Mesendoderm (in vitro differentiated cells): ENCODE measurements at regions not wholly inside any gene's neighbourhood (a gene's known extent, or its start where the extent isn't known, plus 50 kb on each side); places are given as distances from the start of the nearest gene placed in this dataset.
"Not testable (repeated sequence)": the region's sequence is repeated elsewhere in the genome, so short reads cannot be mapped to it uniquely, and the experiment has no call there.

Experiments used
- DNase-seq: peaks from one replicate; pipeline ENCODE4 v3.0.0; 2013
- H2AK5ac ChIP-seq: 2 replicates; pipeline ENCODE4 v1.6.1; 2013; ENCODE audit warnings: low read length, inconsistent platforms
- H2BK120ac ChIP-seq: 2 replicates; pipeline ENCODE4 v1.6.1; 2013; ENCODE audit warnings: low read depth, mild to moderate bottlenecking, low read length, moderate library complexity, mixed read lengths
- H2BK15ac ChIP-seq: replicated peaks from 2 replicates; pipeline ENCODE4 v1.6.1; 2013; ENCODE audit warnings: low read depth, mild to moderate bottlenecking, moderate library complexity
- H2BK5ac ChIP-seq: 2 replicates; pipeline ENCODE4 v1.6.1; 2013; ENCODE audit warnings: low read length, inconsistent platforms
- H3K18ac ChIP-seq: 2 replicates; pipeline ENCODE4 v1.6.1; 2013; ENCODE audit warnings: mild to moderate bottlenecking, low read length, mixed read lengths
- H3K23ac ChIP-seq: one replicate; pipeline ENCODE4 v1.6.1; 2013; ENCODE audit warnings: low read length
- H3K27ac ChIP-seq: 2 replicates; pipeline ENCODE4 v1.5.1; 2013; ENCODE audit warnings: low read depth, mild to moderate bottlenecking, inconsistent platforms, low read length, moderate library complexity
- H3K27me3 ChIP-seq: 2 replicates; pipeline ENCODE4 v1.6.1; 2013; ENCODE audit warnings: low read length, control low read depth, mild to moderate bottlenecking, inconsistent platforms; ENCODE audit not compliant: insufficient read depth, poor library complexity
- H3K36me3 ChIP-seq: 2 replicates; pipeline ENCODE4 v1.6.1; 2013; ENCODE audit warnings: low read length, inconsistent platforms; ENCODE audit not compliant: control insufficient read depth, insufficient read depth
- H3K4ac ChIP-seq: one replicate; pipeline ENCODE4 v1.6.1; 2013; ENCODE audit warnings: low read depth, mild to moderate bottlenecking, low read length, moderate library complexity
- H3K4me1 ChIP-seq: 2 replicates; pipeline ENCODE4 v1.6.1; 2013; ENCODE audit warnings: low read depth, low read length, inconsistent platforms; ENCODE audit not compliant: control insufficient read depth
- H3K4me2 ChIP-seq: 2 replicates; pipeline ENCODE4 v1.6.1; 2013; ENCODE audit warnings: low read length
- H3K4me3 ChIP-seq: 2 replicates; pipeline ENCODE4 v1.5.1; 2013; ENCODE audit warnings: mild to moderate bottlenecking, low read length
- H3K56ac ChIP-seq: one replicate; pipeline ENCODE4 v1.6.1; 2013; ENCODE audit warnings: low read length
- H3K79me1 ChIP-seq: 2 replicates; pipeline ENCODE4 v1.6.1; 2013; ENCODE audit warnings: low read length, inconsistent platforms
- H3K79me2 ChIP-seq: 2 replicates; pipeline ENCODE4 v1.6.1; 2013; ENCODE audit warnings: mild to moderate bottlenecking, low read length; ENCODE audit not compliant: control insufficient read depth, insufficient read depth
- H3K9ac ChIP-seq: 2 replicates; pipeline ENCODE4 v1.6.1; 2013; ENCODE audit warnings: low read length, inconsistent platforms
- H4K5ac ChIP-seq: one replicate; pipeline ENCODE4 v1.6.1; 2013; ENCODE audit warnings: low read length
- H4K8ac ChIP-seq: one replicate; pipeline ENCODE4 v1.6.1; 2013; ENCODE audit warnings: low read depth, mild to moderate bottlenecking, control low read depth, low read length, moderate library complexity
- WGBS: extraction: QIAGEN DNeasy Blood & Tissue Kit; methylation state at CpG from one replicate; pipeline ENCODE4 v1.1.7; 2013; ENCODE audit warnings: low lambda C conversion rate, missing lambda C conversion rate; ENCODE audit not compliant: insufficient coverage; ENCODE audit errors: extremely low coverage; 5-methylcytosine and 5-hydroxymethylcytosine counted together

DNA sequence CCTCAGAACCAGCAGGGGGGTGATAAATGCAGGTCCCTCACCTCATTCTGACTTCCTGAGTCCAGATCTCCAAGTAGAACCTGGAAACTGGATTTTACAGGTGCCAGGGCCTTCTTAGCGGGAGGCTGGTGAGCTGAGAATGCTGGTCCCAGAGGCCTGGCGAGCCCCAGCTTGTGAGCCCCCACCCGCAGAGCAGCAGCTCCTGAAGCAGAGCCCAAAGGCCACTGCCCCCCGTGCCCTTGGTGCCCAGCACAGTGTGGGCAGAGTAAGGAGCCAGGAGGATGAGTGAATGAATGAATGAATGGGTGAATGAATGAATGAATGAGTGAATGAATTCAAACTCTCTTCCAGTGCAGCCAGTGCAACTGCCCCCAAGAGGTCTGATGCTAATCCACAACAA lies 142.4 kb upstream of the FOXD4L5 start:
- not testable (repeated sequence) for H3K27me3 ChIP-seq, H3K18ac ChIP-seq, H3K27ac ChIP-seq, H3K4me1 ChIP-seq, H3K4ac ChIP-seq, H2AK5ac ChIP-seq, H4K8ac ChIP-seq, H3K56ac ChIP-seq, DNase-seq, H2BK5ac ChIP-seq, H4K5ac ChIP-seq, H3K4me2 ChIP-seq, H3K9ac ChIP-seq, H2BK120ac ChIP-seq, H3K23ac ChIP-seq, H3K79me1 ChIP-seq, H3K36me3 ChIP-seq, H2BK15ac ChIP-seq, H3K4me3 ChIP-seq, H3K79me2 ChIP-seq
- WGBS: no CpG with 5 or more reads among the region's 4 CpGs

DNA sequence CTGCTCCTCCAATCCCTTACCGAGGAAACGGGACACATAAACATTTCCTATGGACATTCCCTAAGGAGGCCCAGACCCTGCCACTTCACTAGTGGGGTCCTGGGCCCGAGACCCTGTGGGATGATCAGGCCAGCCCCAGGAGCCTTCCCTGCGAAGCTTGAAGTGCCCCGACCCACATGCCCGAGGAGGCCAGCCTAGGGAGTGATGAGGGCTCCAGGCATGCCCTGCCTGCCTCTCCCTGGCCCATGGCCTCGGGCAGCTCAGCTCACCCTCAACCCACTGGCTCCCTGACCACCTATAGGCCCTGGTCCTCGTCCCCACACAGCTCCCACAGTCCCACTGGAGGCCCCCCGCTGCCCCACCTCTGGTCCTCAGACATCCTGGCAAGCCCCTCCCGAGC lies 141.8 kb upstream of the FOXD4L5 start:
- H3K9ac ChIP-seq, H3K79me2 ChIP-seq, H3K27me3 ChIP-seq, H3K23ac ChIP-seq, H3K4me2 ChIP-seq, H3K18ac ChIP-seq, H2BK120ac ChIP-seq, H4K5ac ChIP-seq, H3K56ac ChIP-seq, H3K27ac ChIP-seq, H3K4me1 ChIP-seq, H2BK5ac ChIP-seq, H4K8ac ChIP-seq, H3K4me3 ChIP-seq, H3K4ac ChIP-seq, DNase-seq, H2BK15ac ChIP-seq, H3K79me1 ChIP-seq, H2AK5ac ChIP-seq, H3K36me3 ChIP-seq: not testable (repeated sequence)
- WGBS: no CpG with 5 or more reads among the region's 10 CpGs

- Histone ChIP-seq H4K8ac (no peak overlapping the region), H3K4ac (no peak overlapping the region), H3K79me1 (no peaks in the 10 kb centered on the region), H2BK5ac (no peak overlapping the region), H3K4me1 (no peaks in the 10 kb centered on the region), H3K4me2 (no peak overlapping the region), H3K4me3 (no peak overlapping the region), H3K27me3 (no peaks in the 10 kb centered on the region), H4K5ac (no peak overlapping the region), H3K9ac (no peak overlapping the region), H3K27ac (no peak overlapping the region), H2BK15ac (no peak overlapping the region), H3K36me3 (no peaks in the 10 kb centered on the region), H3K56ac (no peak overlapping the region), H3K23ac (no peak overlapping the region), H2BK120ac (no peak overlapping the region), H2AK5ac (no peak overlapping the region), H3K79me2 (no peaks in the 10 kb centered on the region), H3K18ac (no peak overlapping the region)
- WGBS: no CpG with 5 or more reads among the region's 8 CpGs
- DNase-seq: no peak
These were observed 141.2 kb upstream of the FOXD4L5 start for GRCh38 chr9:65426231-65426630.

DNA sequence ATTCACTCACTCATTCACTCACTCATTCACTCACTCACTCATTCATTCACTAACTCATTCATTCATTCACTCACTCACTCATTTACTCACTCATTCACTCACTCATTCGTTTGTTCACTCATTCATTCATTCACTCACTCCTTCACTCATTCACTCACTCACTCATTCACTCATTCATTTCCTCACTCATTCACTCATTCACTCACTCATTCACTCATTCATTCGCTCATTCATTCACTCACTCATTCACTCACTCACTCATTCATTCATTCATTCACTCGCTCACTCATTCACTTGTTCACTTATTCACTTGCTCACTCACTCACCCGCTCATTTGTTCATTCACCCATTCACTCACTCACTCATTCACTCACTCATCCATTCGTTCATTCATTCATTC lies 140.2 kb upstream of the FOXD4L5 start:
- not testable (repeated sequence) for H3K9ac ChIP-seq, H3K23ac ChIP-seq, H3K4ac ChIP-seq, H3K4me2 ChIP-seq, H3K4me1 ChIP-seq, H3K4me3 ChIP-seq, H3K56ac ChIP-seq, DNase-seq, H3K18ac ChIP-seq, H3K27ac ChIP-seq, H2BK15ac ChIP-seq, H4K5ac ChIP-seq, H3K27me3 ChIP-seq, H2AK5ac ChIP-seq, H3K79me2 ChIP-seq, H3K79me1 ChIP-seq, H2BK5ac ChIP-seq, H3K36me3 ChIP-seq, H2BK120ac ChIP-seq, H4K8ac ChIP-seq
- 97% methylated on average over 2 of the region's 5 CpGs for WGBS

DNA sequence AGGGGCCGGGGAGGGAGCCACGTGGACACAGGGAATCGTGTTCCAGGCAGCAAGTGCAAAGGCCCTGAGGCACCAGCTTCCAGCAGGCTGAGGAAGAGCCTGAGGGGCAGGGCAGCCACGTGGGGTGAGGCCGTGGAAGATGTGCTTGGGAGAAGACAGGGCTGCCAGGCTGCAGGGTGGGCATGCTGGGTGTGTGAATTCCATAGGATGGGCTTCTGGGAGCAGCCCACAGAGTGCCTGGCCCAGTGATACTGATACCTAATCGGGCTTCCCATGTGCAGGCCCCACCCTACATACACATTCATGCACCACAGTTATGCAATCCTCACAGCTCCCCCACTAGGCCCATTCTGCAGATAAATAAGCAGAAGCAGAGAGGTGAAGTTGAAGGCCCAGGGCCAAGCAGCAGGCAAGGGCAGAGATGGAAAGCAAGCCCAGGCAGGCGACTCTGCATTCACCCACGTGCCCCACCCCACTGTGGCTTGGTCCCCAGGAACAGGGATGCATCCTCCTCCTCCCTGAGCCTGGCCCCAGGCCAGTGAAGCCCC lies 139.5 kb upstream of the FOXD4L5 start:
- not testable (repeated sequence) for H3K4me3 ChIP-seq, H2BK15ac ChIP-seq, H3K4me2 ChIP-seq, H3K56ac ChIP-seq, H3K4ac ChIP-seq, H3K27ac ChIP-seq, H2BK120ac ChIP-seq, H4K8ac ChIP-seq, H3K27me3 ChIP-seq, H2AK5ac ChIP-seq, H3K79me1 ChIP-seq, H2BK5ac ChIP-seq, H4K5ac ChIP-seq, H3K4me1 ChIP-seq, H3K9ac ChIP-seq, H3K23ac ChIP-seq, H3K36me3 ChIP-seq, H3K79me2 ChIP-seq, DNase-seq, H3K18ac ChIP-seq
- WGBS: no CpG with 5 or more reads among the region's 8 CpGs

DNA sequence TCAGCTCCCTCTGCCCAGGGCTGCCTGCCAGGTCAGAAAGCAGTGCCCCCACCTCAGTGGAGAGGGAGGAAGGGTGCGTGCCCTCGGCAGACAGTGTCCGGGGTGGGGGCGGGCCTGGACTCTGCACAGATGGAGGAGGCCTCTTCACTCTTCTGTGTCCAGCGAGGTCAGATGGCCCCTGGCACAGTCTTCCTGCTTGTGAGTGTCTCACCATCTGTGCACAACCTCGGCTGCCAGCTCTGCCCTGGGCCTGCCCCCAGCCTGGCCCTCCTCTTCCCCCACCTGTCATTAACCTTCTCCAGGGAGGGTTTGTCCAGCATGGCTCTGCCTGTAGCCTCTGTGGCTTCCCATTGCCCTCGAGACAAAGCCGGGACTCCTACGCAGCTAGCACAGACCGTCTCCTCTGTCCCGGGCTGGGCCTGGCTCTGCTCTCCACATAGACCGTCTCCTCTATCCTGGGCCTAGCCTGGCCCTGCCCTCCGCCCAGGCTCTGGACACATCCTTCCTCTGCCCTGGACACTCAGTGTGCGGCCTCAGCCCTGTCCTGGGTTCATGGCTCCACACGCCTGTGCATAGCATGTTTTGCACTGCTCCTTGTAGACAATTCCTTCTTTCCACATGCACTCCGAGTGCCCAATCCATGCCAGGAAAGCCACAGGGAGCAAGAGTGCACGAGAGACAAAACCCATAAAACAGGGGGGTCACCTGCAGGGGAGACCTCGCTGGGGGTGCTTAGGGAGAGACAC lies 138.9 kb upstream of the FOXD4L5 start:
- H3K27me3 ChIP-seq, H2BK5ac ChIP-seq, DNase-seq, H3K4me2 ChIP-seq, H3K4ac ChIP-seq, H2BK120ac ChIP-seq, H3K4me1 ChIP-seq, H4K5ac ChIP-seq, H2AK5ac ChIP-seq, H3K9ac ChIP-seq, H3K18ac ChIP-seq, H3K27ac ChIP-seq, H3K36me3 ChIP-seq, H4K8ac ChIP-seq, H3K79me1 ChIP-seq, H3K4me3 ChIP-seq, H3K23ac ChIP-seq, H3K79me2 ChIP-seq, H3K56ac ChIP-seq, H2BK15ac ChIP-seq: not testable (repeated sequence)
- no CpG with 5 or more reads among the region's 18 CpGs for WGBS
